GM12878 (cell line): ENCODE measurements at regions not wholly inside any gene's neighbourhood (a gene's known extent, or its start where the extent isn't known, plus 50 kb on each side); places are given as distances from the start of the nearest gene placed in this dataset.

ENCODE experiments used
- ATAC-seq: fragments of 200-7000 bp; cut with Tn5 transposase; 3 replicates; pipeline ENCODE4 v1.9.1; 2020; ENCODE audit warnings: mild to moderate bottlenecking, moderate library complexity
- BruUV-seq: library from RNA; stranded (reverse); fragments of 400-500 nt; replicated peaks from 2 replicates; lab custom pipeline; 2021; lab: Mats Ljungman, UMichigan
- CTCF ChIA-PET: fragments of 300-600 bp; sonication (Branson Sonifier 250); formaldehyde crosslinking; extraction: SDS; loops from one replicate; lab custom pipeline; 2021; ENCODE audit warnings: inconsistent platforms; lab: Yijun Ruan, JAX
- POLR2A ChIA-PET: fragments of 350-600 bp; formaldehyde crosslinking; extraction: SDS; loops from one replicate; lab custom pipeline; 2021; ENCODE audit warnings: inconsistent platforms; lab: Charles Lee
- RAD21 ChIA-PET: fragments of 300-600 bp; sonication (Branson Sonifier 250); formaldehyde crosslinking; loops from one replicate; lab custom pipeline; 2023; ENCODE audit warnings: antibody characterized with exemption; ENCODE audit not compliant: unreplicated experiment; lab: Charles Lee
- SMC1A ChIA-PET: fragments of 300-600 bp; sonication (Branson Sonifier 250); formaldehyde crosslinking; loops from one replicate; lab custom pipeline; 2023; ENCODE audit not compliant: unreplicated experiment, uncharacterized antibody; lab: Charles Lee
- DNase-seq: peaks from one replicate; pipeline ENCODE4 v3.0.0-alpha.2; 2011; ENCODE audit warnings: low read depth, low spot score
- FAIRE-seq: peaks from 3 replicates; lab custom pipeline; 2011; peaks lifted over from hg19 to GRCh38; lab: Jason Lieb, UNC
- H2AFZ ChIP-seq: 2 replicates; pipeline ENCODE4 v1.6.0; 2011; ENCODE audit warnings: low read depth, low read length, control low read depth; ENCODE audit not compliant: control insufficient read depth
- H3K27ac ChIP-seq: 2 replicates; pipeline ENCODE4 v1.5.1; 2011; ENCODE audit warnings: control low read depth; ENCODE audit not compliant: control insufficient read depth, insufficient read depth
- H3K27me3 ChIP-seq, 2 experiments: replicated peaks in 1 of 2; 2 replicates each; pipeline versions ENCODE4 v1.6.0 to v1.6.1; 2011; ENCODE audit warnings: low read length in 1 of 2; ENCODE audit not compliant: control insufficient read depth in 2 of 2, insufficient read depth in 2 of 2
- H3K36me3 ChIP-seq, 2 experiments: 2 replicates each; pipeline ENCODE4 v1.5.1; 2011; ENCODE audit warnings: low read length in 1 of 2; ENCODE audit not compliant: control insufficient read depth in 2 of 2, insufficient read depth in 2 of 2
- H3K4me1 ChIP-seq: 2 replicates; pipeline ENCODE4 v1.6.1; 2011; ENCODE audit warnings: mild to moderate bottlenecking, low read length, moderate library complexity, mixed read lengths; ENCODE audit not compliant: control insufficient read depth, insufficient read depth
- H3K4me2 ChIP-seq: 2 replicates; pipeline ENCODE4 v1.6.0; 2011; ENCODE audit warnings: control low read depth; ENCODE audit not compliant: control insufficient read depth, insufficient read depth
- H3K4me3 ChIP-seq: fragments of 200-600 bp; sonication (generic); 2 replicates; pipeline ENCODE4 v1.5.1; 2016
- H3K79me2 ChIP-seq: 2 replicates; pipeline ENCODE4 v1.6.0; 2011; ENCODE audit warnings: low read length; ENCODE audit not compliant: control insufficient read depth, insufficient read depth
- H3K9ac ChIP-seq: 2 replicates; pipeline ENCODE4 v1.8.0; 2011; ENCODE audit warnings: low read length, control low read depth, mixed read lengths; ENCODE audit not compliant: control insufficient read depth, insufficient read depth
- H3K9me3 ChIP-seq: replicated peaks from 3 replicates; pipeline ENCODE4 v1.5.1; 2011; ENCODE audit warnings: mild to moderate bottlenecking, low read length; ENCODE audit not compliant: control insufficient read depth, insufficient read depth
- H4K20me1 ChIP-seq: 2 replicates; pipeline ENCODE4 v1.6.0; 2011; ENCODE audit not compliant: control insufficient read depth, insufficient read depth
- BACH1 ChIP-seq: fragments of 450-650 bp; IDR thresholded peaks from 2 replicates; pipeline ENCODE4 v1.6.1; 2017; ENCODE audit warnings: mild to moderate bottlenecking, borderline replicate concordance
- CREM ChIP-seq: IDR thresholded peaks from 2 replicates; pipeline ENCODE4 v1.6.1; 2014; ENCODE audit warnings: antibody characterized with exemption, low read depth
- EP300 ChIP-seq, 2 experiments: fragments of 150-350 bp in 1 of 2; IDR thresholded peaks; 2 replicates each; pipeline ENCODE4 v1.6.1; 2011 to 2012; ENCODE audit warnings: low read depth in 2 of 2, low read length in 2 of 2, borderline replicate concordance in 1 of 2, improper control_type of control experiment in 1 of 2, inconsistent platforms in 1 of 2; ENCODE audit not compliant: control insufficient read depth in 1 of 2
- FOS ChIP-seq: IDR thresholded peaks from 3 replicates; pipeline ENCODE4 v1.6.1; 2011; ENCODE audit warnings: borderline replicate concordance; ENCODE audit not compliant: insufficient read length; ENCODE audit errors: extremely low read depth
- JUNB ChIP-seq: IDR thresholded peaks from 2 replicates; pipeline ENCODE4 v1.6.1; 2016; ENCODE audit warnings: antibody characterized with exemption, mild to moderate bottlenecking
- KDM1A ChIP-seq: fragments of 200-600 bp; sonication (generic); IDR thresholded peaks from 2 replicates; pipeline ENCODE4 v1.6.1; 2016; ENCODE audit warnings: borderline replicate concordance
- NFIC ChIP-seq: IDR thresholded peaks from 2 replicates; pipeline ENCODE4 v1.6.1; 2012; ENCODE audit warnings: low read depth, mild to moderate bottlenecking, inconsistent platforms, low read length, moderate library complexity
- NR2C1 ChIP-seq: fragments of 450-650 bp; IDR thresholded peaks from 2 replicates; pipeline ENCODE4 v1.6.1; 2017; ENCODE audit warnings: antibody characterized with exemption, mild to moderate bottlenecking, moderate library complexity
- PAX8 ChIP-seq: fragments of 450-650 bp; IDR thresholded peaks from 2 replicates; pipeline ENCODE4 v1.6.1; 2017; ENCODE audit warnings: mild to moderate bottlenecking, moderate library complexity
- POU2F2 ChIP-seq: IDR thresholded peaks from 3 replicates; pipeline ENCODE4 v1.6.1; 2011; ENCODE audit warnings: low read depth, mild to moderate bottlenecking, low read length, borderline replicate concordance
- RFX5 ChIP-seq: IDR thresholded peaks from 2 replicates; pipeline ENCODE4 v1.6.1; 2011; ENCODE audit warnings: low read depth, low read length, improper control_type of control experiment
- SRF ChIP-seq, 2 experiments: IDR thresholded peaks; 2 replicates each; pipeline ENCODE4 v1.6.1; 2011; ENCODE audit warnings: low read depth in 2 of 2, low read length in 2 of 2, mild to moderate bottlenecking in 1 of 2, moderate library complexity in 1 of 2
- TARDBP ChIP-seq: IDR thresholded peaks from 2 replicates; pipeline ENCODE4 v1.6.1; 2016; ENCODE audit warnings: borderline replicate concordance
- YY1 ChIP-seq: IDR thresholded peaks from 2 replicates; pipeline ENCODE4 v1.6.1; 2011; ENCODE audit warnings: low read depth, mild to moderate bottlenecking, low read length
- in situ Hi-C: fragments of 300-500 bp; cut with MboI; formaldehyde crosslinking; loops from 9 replicates; pipeline ENCODE4 v1.14.3; 2018; ENCODE audit warnings: mixed read lengths
- intact Hi-C: fragments of 100-400 bp; cut with micrococcal nuclease; formaldehyde crosslinking; loops from one replicate; pipeline ENCODE4 v1.14.2; 2022; ENCODE audit not compliant: unreplicated experiment
- TF ChIP-seq, protein P1 (sequence below): fragments of 450-650 bp; IDR thresholded peaks from 2 replicates; pipeline ENCODE4 v1.6.1; 2017; ENCODE audit warnings: mild to moderate bottlenecking, moderate library complexity
- TF ChIP-seq, protein P2 (sequence below): fragments of 150-350 bp; IDR thresholded peaks from 2 replicates; pipeline ENCODE4 v1.6.1; 2014; ENCODE audit warnings: mild to moderate bottlenecking, low read depth, low read length
- TF ChIP-seq, protein P3 (sequence below): fragments of 450-650 bp; formaldehyde crosslinking; IDR thresholded peaks from 2 replicates; pipeline ENCODE4 v1.5.0; 2022; ENCODE audit warnings: mild to moderate bottlenecking, missing genetic modification characterization

DNA sequence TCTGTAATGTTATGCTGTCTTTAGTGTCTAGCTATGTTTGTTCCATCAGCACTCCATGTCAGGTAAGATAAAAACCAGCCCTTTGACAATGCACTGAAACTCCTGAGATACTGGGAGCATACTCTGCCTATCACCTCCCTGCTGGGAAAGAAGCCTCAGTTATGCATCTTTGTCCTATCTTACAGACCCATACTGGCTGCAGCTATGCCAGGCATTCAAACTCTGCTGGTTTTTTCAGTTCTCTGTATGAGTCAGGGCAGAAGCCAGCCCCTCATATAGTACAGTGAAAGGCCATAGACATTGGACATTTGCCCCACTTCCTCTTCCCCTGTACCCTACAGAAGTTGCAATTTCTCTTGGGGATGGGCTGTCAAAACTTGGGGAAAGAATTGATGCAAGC lies 181.1 kb upstream of the RGPD4 start:
- H3K36me3 ChIP-seq: no peaks in the 10 kb centered on the region
- H3K27me3 ChIP-seq: no peaks in the 10 kb centered on the region
- H3K9ac ChIP-seq: no peak overlapping the region
- H3K4me2 ChIP-seq: no peak overlapping the region
- H3K4me1 ChIP-seq: no peaks in the 10 kb centered on the region
- no peak overlapping the region for H3K27ac ChIP-seq
- no peak overlapping the region for H3K4me3 ChIP-seq
- H2AFZ ChIP-seq: no peak overlapping the region
- no peaks in the 10 kb centered on the region for H3K79me2 ChIP-seq
- no peaks in the 10 kb centered on the region; the same call in 2 of the 3 replicates for H3K9me3 ChIP-seq
- in situ Hi-C loops: no loop called here
- POLR2A ChIA-PET: no interaction called here
- no TSS peak for BruUV-seq
- no peak for DNase-seq
- no peak for ATAC-seq
- SMC1A ChIA-PET: interaction anchor here (0.6 kb wide), 1 partner anchor 986 kb away, joined by 3 read pairs; no protein-coding TSS in a partner anchor
- RAD21 ChIA-PET: no interaction called here
- FAIRE-seq: no peak
- CTCF ChIA-PET: no interaction called here
- no peak for TF ChIP-seq SRF (IDR thresholded peaks at IDR 0.05; ENCODE audit: low read depth in 2 of 2, low read length in 2 of 2)
- no peak for TF ChIP-seq NR2C1
- no peak for TF ChIP-seq EP300 (IDR thresholded peaks at IDR 0.05; ENCODE audit: borderline replicate concordance in 1 of 2, control insufficient read depth in 1 of 2, low read depth in 2 of 2, low read length in 2 of 2)
- TF ChIP-seq NFIC: no peak
- TF ChIP-seq POU2F2: no peak
- no peak for TF ChIP-seq BACH1
- TF ChIP-seq TARDBP: no peak
- no peak for TF ChIP-seq CREM
- no peak for TF ChIP-seq FOS
- TF ChIP-seq, protein P1, sequence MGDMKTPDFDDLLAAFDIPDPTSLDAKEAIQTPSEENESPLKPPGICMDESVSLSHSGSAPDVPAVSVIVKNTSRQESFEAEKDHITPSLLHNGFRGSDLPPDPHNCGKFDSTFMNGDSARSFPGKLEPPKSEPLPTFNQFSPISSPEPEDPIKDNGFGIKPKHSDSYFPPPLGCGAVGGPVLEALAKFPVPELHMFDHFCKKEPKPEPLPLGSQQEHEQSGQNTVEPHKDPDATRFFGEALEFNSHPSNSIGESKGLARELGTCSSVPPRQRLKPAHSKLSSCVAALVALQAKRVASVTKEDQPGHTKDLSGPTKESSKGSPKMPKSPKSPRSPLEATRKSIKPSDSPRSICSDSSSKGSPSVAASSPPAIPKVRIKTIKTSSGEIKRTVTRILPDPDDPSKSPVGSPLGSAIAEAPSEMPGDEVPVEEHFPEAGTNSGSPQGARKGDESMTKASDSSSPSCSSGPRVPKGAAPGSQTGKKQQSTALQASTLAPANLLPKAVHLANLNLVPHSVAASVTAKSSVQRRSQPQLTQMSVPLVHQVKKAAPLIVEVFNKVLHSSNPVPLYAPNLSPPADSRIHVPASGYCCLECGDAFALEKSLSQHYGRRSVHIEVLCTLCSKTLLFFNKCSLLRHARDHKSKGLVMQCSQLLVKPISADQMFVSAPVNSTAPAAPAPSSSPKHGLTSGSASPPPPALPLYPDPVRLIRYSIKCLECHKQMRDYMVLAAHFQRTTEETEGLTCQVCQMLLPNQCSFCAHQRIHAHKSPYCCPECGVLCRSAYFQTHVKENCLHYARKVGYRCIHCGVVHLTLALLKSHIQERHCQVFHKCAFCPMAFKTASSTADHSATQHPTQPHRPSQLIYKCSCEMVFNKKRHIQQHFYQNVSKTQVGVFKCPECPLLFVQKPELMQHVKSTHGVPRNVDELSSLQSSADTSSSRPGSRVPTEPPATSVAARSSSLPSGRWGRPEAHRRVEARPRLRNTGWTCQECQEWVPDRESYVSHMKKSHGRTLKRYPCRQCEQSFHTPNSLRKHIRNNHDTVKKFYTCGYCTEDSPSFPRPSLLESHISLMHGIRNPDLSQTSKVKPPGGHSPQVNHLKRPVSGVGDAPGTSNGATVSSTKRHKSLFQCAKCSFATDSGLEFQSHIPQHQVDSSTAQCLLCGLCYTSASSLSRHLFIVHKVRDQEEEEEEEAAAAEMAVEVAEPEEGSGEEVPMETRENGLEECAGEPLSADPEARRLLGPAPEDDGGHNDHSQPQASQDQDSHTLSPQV: no peak
- TF ChIP-seq PAX8: no peak
- TF ChIP-seq RFX5: no peak
- no peak for TF ChIP-seq YY1
- no peak for TF ChIP-seq KDM1A
- TF ChIP-seq, protein P2, sequence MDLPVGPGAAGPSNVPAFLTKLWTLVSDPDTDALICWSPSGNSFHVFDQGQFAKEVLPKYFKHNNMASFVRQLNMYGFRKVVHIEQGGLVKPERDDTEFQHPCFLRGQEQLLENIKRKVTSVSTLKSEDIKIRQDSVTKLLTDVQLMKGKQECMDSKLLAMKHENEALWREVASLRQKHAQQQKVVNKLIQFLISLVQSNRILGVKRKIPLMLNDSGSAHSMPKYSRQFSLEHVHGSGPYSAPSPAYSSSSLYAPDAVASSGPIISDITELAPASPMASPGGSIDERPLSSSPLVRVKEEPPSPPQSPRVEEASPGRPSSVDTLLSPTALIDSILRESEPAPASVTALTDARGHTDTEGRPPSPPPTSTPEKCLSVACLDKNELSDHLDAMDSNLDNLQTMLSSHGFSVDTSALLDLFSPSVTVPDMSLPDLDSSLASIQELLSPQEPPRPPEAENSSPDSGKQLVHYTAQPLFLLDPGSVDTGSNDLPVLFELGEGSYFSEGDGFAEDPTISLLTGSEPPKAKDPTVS: no peak
- no peak for TF ChIP-seq JUNB
- TF ChIP-seq, protein P3, sequence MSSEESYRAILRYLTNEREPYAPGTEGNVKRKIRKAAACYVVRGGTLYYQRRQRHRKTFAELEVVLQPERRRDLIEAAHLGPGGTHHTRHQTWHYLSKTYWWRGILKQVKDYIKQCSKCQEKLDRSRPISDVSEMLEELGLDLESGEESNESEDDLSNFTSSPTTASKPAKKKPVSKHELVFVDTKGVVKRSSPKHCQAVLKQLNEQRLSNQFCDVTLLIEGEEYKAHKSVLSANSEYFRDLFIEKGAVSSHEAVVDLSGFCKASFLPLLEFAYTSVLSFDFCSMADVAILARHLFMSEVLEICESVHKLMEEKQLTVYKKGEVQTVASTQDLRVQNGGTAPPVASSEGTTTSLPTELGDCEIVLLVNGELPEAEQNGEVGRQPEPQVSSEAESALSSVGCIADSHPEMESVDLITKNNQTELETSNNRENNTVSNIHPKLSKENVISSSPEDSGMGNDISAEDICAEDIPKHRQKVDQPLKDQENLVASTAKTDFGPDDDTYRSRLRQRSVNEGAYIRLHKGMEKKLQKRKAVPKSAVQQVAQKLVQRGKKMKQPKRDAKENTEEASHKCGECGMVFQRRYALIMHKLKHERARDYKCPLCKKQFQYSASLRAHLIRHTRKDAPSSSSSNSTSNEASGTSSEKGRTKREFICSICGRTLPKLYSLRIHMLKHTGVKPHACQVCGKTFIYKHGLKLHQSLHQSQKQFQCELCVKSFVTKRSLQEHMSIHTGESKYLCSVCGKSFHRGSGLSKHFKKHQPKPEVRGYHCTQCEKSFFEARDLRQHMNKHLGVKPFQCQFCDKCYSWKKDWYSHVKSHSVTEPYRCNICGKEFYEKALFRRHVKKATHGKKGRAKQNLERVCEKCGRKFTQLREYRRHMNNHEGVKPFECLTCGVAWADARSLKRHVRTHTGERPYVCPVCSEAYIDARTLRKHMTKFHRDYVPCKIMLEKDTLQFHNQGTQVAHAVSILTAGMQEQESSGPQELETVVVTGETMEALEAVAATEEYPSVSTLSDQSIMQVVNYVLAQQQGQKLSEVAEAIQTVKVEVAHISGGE (CRISPR knock-in tag): no peak
- intact Hi-C loops: no loop called here
- H4K20me1 ChIP-seq: no peaks in the 10 kb centered on the region
